Transverse colon (tissue), 4 donors: ENCODE measurements at regions not wholly inside any gene's neighbourhood (a gene's known extent, or its start where the extent isn't known, plus 50 kb on each side); places are given as distances from the start of the nearest gene placed in this dataset.

Experiments used
- POLR2A ChIP-seq: fragments of 450-650 bp; IDR thresholded peaks from one replicate; pipeline ENCODE4 v1.6.1; 2016; ENCODE audit warnings: antibody characterized with exemption, mild to moderate bottlenecking, moderate library complexity
- POLR2AphosphoS5 ChIP-seq, 3 donors: sonication (generic); formaldehyde crosslinking; IDR thresholded peaks; one replicate each; pipeline ENCODE4 v1.6.1; 2016; ENCODE audit warnings: antibody characterized with exemption in 3 of 3
- TF ChIP-seq, protein P1 (sequence below), 5 experiments: fragments of 200-600 bp in 3 of 5; fragments of 450-650 bp in 2 of 5; sonication (generic) in 3 of 5; IDR thresholded peaks; 1 replicate in 2 of 5; 2 replicates in 3 of 5; pipeline ENCODE4 v1.5.1; 2016 to 2017; ENCODE audit warnings: antibody characterized with exemption in 5 of 5, inconsistent platforms in 3 of 5, mild to moderate bottlenecking in 2 of 5, moderate library complexity in 1 of 5

DNA sequence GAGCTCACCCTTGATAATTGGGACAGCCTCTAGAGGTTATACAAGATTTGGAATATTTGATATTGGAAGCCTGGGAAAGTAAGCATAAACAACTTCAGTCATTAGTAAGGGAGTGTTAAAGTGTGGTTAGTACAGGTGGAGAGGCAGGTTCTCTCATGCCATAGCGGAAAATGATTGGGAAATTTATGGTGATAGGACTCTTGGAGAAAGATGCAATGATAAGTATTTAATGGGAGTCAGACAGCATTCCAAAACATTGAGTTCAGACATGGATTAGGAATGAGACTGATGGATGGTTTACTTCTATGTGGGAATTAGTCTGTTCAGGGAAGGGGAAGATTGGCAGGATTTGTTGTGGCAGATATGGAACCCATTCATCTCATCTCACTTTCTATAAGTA is 152.7 kb downstream of the MCHR2 start:
- TF ChIP-seq POLR2A (no peak), POLR2AphosphoS5 (IDR thresholded peaks at IDR 0.05) (no peak)
- TF ChIP-seq, protein P1, sequence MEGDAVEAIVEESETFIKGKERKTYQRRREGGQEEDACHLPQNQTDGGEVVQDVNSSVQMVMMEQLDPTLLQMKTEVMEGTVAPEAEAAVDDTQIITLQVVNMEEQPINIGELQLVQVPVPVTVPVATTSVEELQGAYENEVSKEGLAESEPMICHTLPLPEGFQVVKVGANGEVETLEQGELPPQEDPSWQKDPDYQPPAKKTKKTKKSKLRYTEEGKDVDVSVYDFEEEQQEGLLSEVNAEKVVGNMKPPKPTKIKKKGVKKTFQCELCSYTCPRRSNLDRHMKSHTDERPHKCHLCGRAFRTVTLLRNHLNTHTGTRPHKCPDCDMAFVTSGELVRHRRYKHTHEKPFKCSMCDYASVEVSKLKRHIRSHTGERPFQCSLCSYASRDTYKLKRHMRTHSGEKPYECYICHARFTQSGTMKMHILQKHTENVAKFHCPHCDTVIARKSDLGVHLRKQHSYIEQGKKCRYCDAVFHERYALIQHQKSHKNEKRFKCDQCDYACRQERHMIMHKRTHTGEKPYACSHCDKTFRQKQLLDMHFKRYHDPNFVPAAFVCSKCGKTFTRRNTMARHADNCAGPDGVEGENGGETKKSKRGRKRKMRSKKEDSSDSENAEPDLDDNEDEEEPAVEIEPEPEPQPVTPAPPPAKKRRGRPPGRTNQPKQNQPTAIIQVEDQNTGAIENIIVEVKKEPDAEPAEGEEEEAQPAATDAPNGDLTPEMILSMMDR (IDR thresholded peaks at IDR 0.05): no peak
